HEK293 (cell line): ENCODE measurements at regions not wholly inside any gene's neighbourhood (a gene's known extent, or its start where the extent isn't known, plus 50 kb on each side); places are given as distances from the start of the nearest gene placed in this dataset.

Source experiments
- CTCF ChIA-PET: fragments of 350-600 bp; formaldehyde crosslinking; extraction: SDS; loops from one replicate; lab custom pipeline; 2021; ENCODE audit warnings: antibody characterized with exemption; lab: Yijun Ruan, JAX
- POLR2A ChIA-PET: fragments of 300-600 bp; formaldehyde crosslinking; extraction: SDS; loops from one replicate; lab custom pipeline; 2020; ENCODE audit warnings: antibody characterized with exemption, inconsistent platforms; lab: Yijun Ruan, JAX
- H3K27ac ChIP-seq: fragments of 200-500 bp; sonication (Bioruptor generic); 2 replicates; pipeline ENCODE4 v1.5.1; 2014; ENCODE audit warnings: low read depth, low read length, control low read depth, inconsistent platforms; ENCODE audit errors: extremely low read depth
- H3K36me3 ChIP-seq, 2 experiments: fragments of 200-500 bp in 1 of 2; sonication (Bioruptor generic) in 1 of 2; 1 replicate in 1 of 2; 2 replicates in 1 of 2; pipeline ENCODE4 v1.5.1; 2014 to 2017; ENCODE audit warnings: inconsistent platforms in 2 of 2, low read length in 2 of 2; ENCODE audit not compliant: control insufficient read depth in 2 of 2, insufficient read depth in 1 of 2
- H3K4me1 ChIP-seq: fragments of 200-500 bp; sonication (Bioruptor generic); 2 replicates; pipeline ENCODE4 v1.5.1; 2014; ENCODE audit warnings: mild to moderate bottlenecking, low read length, inconsistent platforms; ENCODE audit not compliant: control insufficient read depth, insufficient read depth
- H3K4me3 ChIP-seq: 2 replicates; pipeline ENCODE4 v1.5.1; 2011; ENCODE audit warnings: low read depth, mild to moderate bottlenecking, control low read depth, low read length, moderate library complexity
- H3K9me3 ChIP-seq: fragments of 200-500 bp; sonication (Bioruptor generic); 2 replicates; pipeline ENCODE4 v1.5.1; 2014; ENCODE audit warnings: low read depth, low read length, inconsistent platforms; ENCODE audit not compliant: control insufficient read depth, insufficient read depth
- BCL11A ChIP-seq: fragments of 450-650 bp; formaldehyde crosslinking; IDR thresholded peaks from 2 replicates; pipeline ENCODE4 v1.5.1; 2016; ENCODE audit warnings: low read depth, missing biosample characterization, missing genetic modification characterization
- GFI1B ChIP-seq: fragments of 450-650 bp; formaldehyde crosslinking; IDR thresholded peaks from 2 replicates; pipeline ENCODE4 v1.5.1; 2016; ENCODE audit warnings: missing biosample characterization, missing genetic modification characterization
- KLF1 ChIP-seq: fragments of 450-650 bp; formaldehyde crosslinking; IDR thresholded peaks from 2 replicates; pipeline ENCODE4 v1.5.1; 2016; ENCODE audit warnings: missing biosample characterization, missing genetic modification characterization
- KLF8 ChIP-seq: fragments of 450-650 bp; formaldehyde crosslinking; IDR thresholded peaks from 2 replicates; pipeline ENCODE4 v1.5.1; 2016; ENCODE audit warnings: missing biosample characterization, missing genetic modification characterization
- SALL2 ChIP-seq: fragments of 450-650 bp; formaldehyde crosslinking; IDR thresholded peaks from 2 replicates; pipeline ENCODE4 v1.5.0; 2017; ENCODE audit warnings: missing biosample characterization, mild to moderate bottlenecking, missing genetic modification characterization, borderline replicate concordance
- SP7 ChIP-seq: fragments of 450-650 bp; formaldehyde crosslinking; IDR thresholded peaks from 2 replicates; pipeline ENCODE4 v1.5.1; 2016; ENCODE audit warnings: missing biosample characterization, missing genetic modification characterization
- ZBTB8A ChIP-seq: fragments of 450-650 bp; formaldehyde crosslinking; IDR thresholded peaks from 2 replicates; pipeline ENCODE4 v1.5.1; 2016; ENCODE audit warnings: missing biosample characterization, missing genetic modification characterization
- ZFHX2 ChIP-seq: fragments of 450-650 bp; formaldehyde crosslinking; conservative IDR thresholded peaks from 2 replicates; pipeline ENCODE4 v1.5.1; 2016; ENCODE audit warnings: missing biosample characterization, missing genetic modification characterization
- ZNF121 ChIP-seq: fragments of 450-650 bp; formaldehyde crosslinking; IDR thresholded peaks from 2 replicates; pipeline ENCODE4 v1.5.1; 2016; ENCODE audit warnings: missing biosample characterization, missing genetic modification characterization
- ZNF169 ChIP-seq: fragments of 450-650 bp; formaldehyde crosslinking; IDR thresholded peaks from 2 replicates; pipeline ENCODE4 v1.5.1; 2016; ENCODE audit warnings: missing biosample characterization, missing genetic modification characterization
- ZNF19 ChIP-seq: fragments of 450-650 bp; formaldehyde crosslinking; IDR thresholded peaks from 2 replicates; pipeline ENCODE4; 2016; ENCODE audit warnings: missing biosample characterization, missing genetic modification characterization, low read depth
- ZNF404 ChIP-seq: fragments of 450-650 bp; formaldehyde crosslinking; IDR thresholded peaks from 2 replicates; pipeline ENCODE4 v1.5.1; 2017; ENCODE audit warnings: missing biosample characterization, missing genetic modification characterization
- ZNF416 ChIP-seq: fragments of 450-650 bp; formaldehyde crosslinking; IDR thresholded peaks from 2 replicates; pipeline ENCODE4 v1.5.1; 2016; ENCODE audit warnings: missing biosample characterization, missing genetic modification characterization
- ZNF426 ChIP-seq: fragments of 450-650 bp; formaldehyde crosslinking; IDR thresholded peaks from 2 replicates; pipeline ENCODE4 v1.5.1; 2017; ENCODE audit warnings: missing biosample characterization, missing genetic modification characterization, mild to moderate bottlenecking, inconsistent platforms, moderate library complexity
- ZNF449 ChIP-seq: fragments of 450-650 bp; formaldehyde crosslinking; IDR thresholded peaks from 2 replicates; pipeline ENCODE4 v1.5.1; 2017; ENCODE audit warnings: missing biosample characterization, mild to moderate bottlenecking, missing genetic modification characterization, moderate library complexity
- ZNF560 ChIP-seq: fragments of 450-650 bp; formaldehyde crosslinking; IDR thresholded peaks from 2 replicates; pipeline ENCODE4 v1.5.1; 2017; ENCODE audit warnings: missing biosample characterization, missing genetic modification characterization, borderline replicate concordance
- ZNF629 ChIP-seq: fragments of 450-650 bp; formaldehyde crosslinking; IDR thresholded peaks from 2 replicates; pipeline ENCODE4 v1.5.1; 2017; ENCODE audit warnings: missing biosample characterization, missing genetic modification characterization
- ZNF645 ChIP-seq: fragments of 450-650 bp; formaldehyde crosslinking; IDR thresholded peaks from 2 replicates; pipeline ENCODE4; 2016; ENCODE audit warnings: missing biosample characterization, missing genetic modification characterization
- ZSCAN5A ChIP-seq: fragments of 450-650 bp; formaldehyde crosslinking; IDR thresholded peaks from 2 replicates; pipeline ENCODE4 v1.5.1; 2016; ENCODE audit warnings: missing biosample characterization, missing genetic modification characterization
- TF ChIP-seq, protein P1 (sequence below): fragments of 450-650 bp; formaldehyde crosslinking; IDR thresholded peaks from 2 replicates; pipeline ENCODE4 v1.5.1; 2017; ENCODE audit warnings: missing biosample characterization, missing genetic modification characterization
- TF ChIP-seq, protein P2 (sequence below): fragments of 450-650 bp; formaldehyde crosslinking; conservative IDR thresholded peaks from 2 replicates; pipeline ENCODE4 v1.5.1; 2016; ENCODE audit warnings: low read depth, missing biosample characterization, missing genetic modification characterization

DNA sequence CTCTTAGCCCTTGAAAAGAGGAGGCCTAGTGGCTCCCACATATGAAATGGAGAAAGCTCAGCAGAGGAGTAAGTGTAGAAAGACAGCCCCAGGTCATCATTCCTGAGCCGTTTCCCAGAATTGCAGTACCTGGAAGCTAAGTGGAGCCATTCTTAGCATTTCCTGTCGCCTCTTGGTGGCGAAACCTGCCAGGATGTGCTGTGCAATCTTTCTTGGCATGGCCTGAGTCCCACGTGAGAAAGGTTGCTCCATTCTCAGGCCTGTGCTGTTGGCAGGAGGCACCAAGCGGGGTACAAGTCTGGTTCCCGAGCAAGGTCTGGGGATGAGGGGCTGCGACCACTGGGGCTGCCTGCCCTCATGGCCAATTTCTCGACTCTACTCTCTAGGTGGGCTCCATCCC, 207.2 kb upstream of the TPM1 start (continued):
- TF ChIP-seq ZNF19, result no peak

- no peak for TF ChIP-seq ZNF449
- TF ChIP-seq KLF1 (tag by site-specific recombination), result no peak
- no peak for TF ChIP-seq ZNF121 (tag by site-specific recombination)
- TF ChIP-seq BCL11A (tag by site-specific recombination), result no peak
- TF ChIP-seq ZFHX2, result no peak
- no peak for TF ChIP-seq ZNF404 (tag by site-specific recombination)
- TF ChIP-seq, protein P1, sequence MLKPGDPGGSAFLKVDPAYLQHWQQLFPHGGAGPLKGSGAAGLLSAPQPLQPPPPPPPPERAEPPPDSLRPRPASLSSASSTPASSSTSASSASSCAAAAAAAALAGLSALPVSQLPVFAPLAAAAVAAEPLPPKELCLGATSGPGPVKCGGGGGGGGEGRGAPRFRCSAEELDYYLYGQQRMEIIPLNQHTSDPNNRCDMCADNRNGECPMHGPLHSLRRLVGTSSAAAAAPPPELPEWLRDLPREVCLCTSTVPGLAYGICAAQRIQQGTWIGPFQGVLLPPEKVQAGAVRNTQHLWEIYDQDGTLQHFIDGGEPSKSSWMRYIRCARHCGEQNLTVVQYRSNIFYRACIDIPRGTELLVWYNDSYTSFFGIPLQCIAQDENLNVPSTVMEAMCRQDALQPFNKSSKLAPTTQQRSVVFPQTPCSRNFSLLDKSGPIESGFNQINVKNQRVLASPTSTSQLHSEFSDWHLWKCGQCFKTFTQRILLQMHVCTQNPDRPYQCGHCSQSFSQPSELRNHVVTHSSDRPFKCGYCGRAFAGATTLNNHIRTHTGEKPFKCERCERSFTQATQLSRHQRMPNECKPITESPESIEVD (tag by site-specific recombination), result no peak
- TF ChIP-seq ZBTB8A (tag by site-specific recombination), result no peak
- TF ChIP-seq ZNF560 (tag by site-specific recombination), result no peak
- TF ChIP-seq SALL2 (tag by site-specific recombination), result no peak
- no peak for TF ChIP-seq SP7 (tag by site-specific recombination)
- TF ChIP-seq KLF8, result no peak
- no peak for TF ChIP-seq ZNF169 (tag by site-specific recombination)
- TF ChIP-seq, protein P2, sequence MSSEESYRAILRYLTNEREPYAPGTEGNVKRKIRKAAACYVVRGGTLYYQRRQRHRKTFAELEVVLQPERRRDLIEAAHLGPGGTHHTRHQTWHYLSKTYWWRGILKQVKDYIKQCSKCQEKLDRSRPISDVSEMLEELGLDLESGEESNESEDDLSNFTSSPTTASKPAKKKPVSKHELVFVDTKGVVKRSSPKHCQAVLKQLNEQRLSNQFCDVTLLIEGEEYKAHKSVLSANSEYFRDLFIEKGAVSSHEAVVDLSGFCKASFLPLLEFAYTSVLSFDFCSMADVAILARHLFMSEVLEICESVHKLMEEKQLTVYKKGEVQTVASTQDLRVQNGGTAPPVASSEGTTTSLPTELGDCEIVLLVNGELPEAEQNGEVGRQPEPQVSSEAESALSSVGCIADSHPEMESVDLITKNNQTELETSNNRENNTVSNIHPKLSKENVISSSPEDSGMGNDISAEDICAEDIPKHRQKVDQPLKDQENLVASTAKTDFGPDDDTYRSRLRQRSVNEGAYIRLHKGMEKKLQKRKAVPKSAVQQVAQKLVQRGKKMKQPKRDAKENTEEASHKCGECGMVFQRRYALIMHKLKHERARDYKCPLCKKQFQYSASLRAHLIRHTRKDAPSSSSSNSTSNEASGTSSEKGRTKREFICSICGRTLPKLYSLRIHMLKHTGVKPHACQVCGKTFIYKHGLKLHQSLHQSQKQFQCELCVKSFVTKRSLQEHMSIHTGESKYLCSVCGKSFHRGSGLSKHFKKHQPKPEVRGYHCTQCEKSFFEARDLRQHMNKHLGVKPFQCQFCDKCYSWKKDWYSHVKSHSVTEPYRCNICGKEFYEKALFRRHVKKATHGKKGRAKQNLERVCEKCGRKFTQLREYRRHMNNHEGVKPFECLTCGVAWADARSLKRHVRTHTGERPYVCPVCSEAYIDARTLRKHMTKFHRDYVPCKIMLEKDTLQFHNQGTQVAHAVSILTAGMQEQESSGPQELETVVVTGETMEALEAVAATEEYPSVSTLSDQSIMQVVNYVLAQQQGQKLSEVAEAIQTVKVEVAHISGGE, result no peak
- no peak for TF ChIP-seq GFI1B
- no peak for TF ChIP-seq ZNF645 (tag by site-specific recombination)
- TF ChIP-seq ZSCAN5A (tag by site-specific recombination), result no peak
- no peak for TF ChIP-seq ZNF426 (tag by site-specific recombination)
- no peak for TF ChIP-seq ZNF416 (tag by site-specific recombination)
- no peak for TF ChIP-seq ZNF629
- TF ChIP-seq, all 188 proteins: peak for 0
- H3K36me3 ChIP-seq, result no peaks in the 10 kb centered on the region
- no peak overlapping the region for H3K27ac ChIP-seq
- H3K9me3 ChIP-seq, result no peaks in the 10 kb centered on the region
- H3K4me3 ChIP-seq, result no peak overlapping the region
- ChIA-PET POLR2A (no interaction called here), CTCF (no interaction called here)
- no peaks in the 10 kb centered on the region for H3K4me1 ChIP-seq
Observed at GRCh38 chr15:62835762-62836161, 206.8 kb upstream of the TPM1 start.
